Mesenchymal stem cell (in vitro differentiated cells and primary cell): ENCODE measurements at regions not wholly inside any gene's neighbourhood (a gene's known extent, or its start where the extent isn't known, plus 50 kb on each side); places are given as distances from the start of the nearest gene placed in this dataset.

Source experiments
- DNase-seq: peaks from one replicate; pipeline ENCODE4 v3.0.0-alpha.2; 2013
- H2AFZ ChIP-seq: one replicate; pipeline ENCODE4 v1.6.1; 2013; ENCODE audit warnings: low read depth, mild to moderate bottlenecking, control low read depth, inconsistent platforms, low read length, moderate library complexity
- H2AK5ac ChIP-seq: 2 replicates; pipeline ENCODE4 v1.6.1; 2013; ENCODE audit warnings: low read length, moderate library complexity, mild to moderate bottlenecking, inconsistent platforms; ENCODE audit not compliant: severe bottlenecking
- H2BK120ac ChIP-seq: one replicate; pipeline ENCODE4 v1.6.1; 2013; ENCODE audit warnings: low read depth, mild to moderate bottlenecking, inconsistent platforms, low read length, moderate library complexity
- H2BK12ac ChIP-seq, 2 experiments: one replicate each; pipeline ENCODE4 v1.6.1; 2013; ENCODE audit warnings: inconsistent platforms in 2 of 2, low read length in 2 of 2, mild to moderate bottlenecking in 2 of 2, moderate library complexity in 2 of 2, control low read depth in 1 of 2
- H2BK15ac ChIP-seq: one replicate; pipeline ENCODE4 v1.6.1; 2013; ENCODE audit warnings: mild to moderate bottlenecking, low read depth, inconsistent platforms; ENCODE audit not compliant: poor library complexity, severe bottlenecking
- H2BK5ac ChIP-seq: 2 replicates; pipeline ENCODE4 v1.6.1; 2013; ENCODE audit warnings: low read depth, mild to moderate bottlenecking, low read length, control low read depth, inconsistent platforms; ENCODE audit not compliant: poor library complexity, severe bottlenecking
- H3K14ac ChIP-seq, 2 experiments: one replicate each; pipeline ENCODE4 v1.6.1; 2013; ENCODE audit warnings: inconsistent platforms in 2 of 2, low read length in 2 of 2, control low read depth in 1 of 2, mild to moderate bottlenecking in 1 of 2, moderate library complexity in 1 of 2
- H3K18ac ChIP-seq, 2 experiments: one replicate each; pipeline ENCODE4 v1.6.1; 2013; ENCODE audit warnings: inconsistent platforms in 2 of 2, low read length in 2 of 2, control low read depth in 1 of 2, low read depth in 1 of 2, mild to moderate bottlenecking in 1 of 2
- H3K23ac ChIP-seq, 2 experiments: one replicate each; pipeline ENCODE4 v1.6.1; 2013; ENCODE audit warnings: inconsistent platforms in 2 of 2, low read length in 2 of 2, mild to moderate bottlenecking in 2 of 2, moderate library complexity in 2 of 2, control low read depth in 1 of 2
- H3K27ac ChIP-seq: 2 replicates; pipeline ENCODE4 v1.5.1; 2013; ENCODE audit warnings: mild to moderate bottlenecking, moderate library complexity, low read length, control low read depth, inconsistent platforms; ENCODE audit not compliant: poor library complexity, severe bottlenecking
- H3K27me3 ChIP-seq, 2 experiments: 2 replicates each; pipeline versions ENCODE4 v1.6.1 to v1.7.0; 2013; ENCODE audit warnings: low read length in 2 of 2, mild to moderate bottlenecking in 2 of 2, moderate library complexity in 2 of 2, control low read depth in 1 of 2, inconsistent platforms in 1 of 2; ENCODE audit not compliant: control insufficient read depth in 1 of 2, insufficient read depth in 1 of 2
- H3K36me3 ChIP-seq, 2 experiments: 2 replicates each; pipeline versions ENCODE4 v1.6.1 to v1.7.0; 2013; ENCODE audit warnings: low read length in 2 of 2, control low read depth in 1 of 2, inconsistent platforms in 1 of 2, low read depth in 1 of 2, mild to moderate bottlenecking in 1 of 2; ENCODE audit not compliant: insufficient read depth in 2 of 2, control insufficient read depth in 1 of 2
- H3K4ac ChIP-seq, 2 experiments: one replicate each; pipeline ENCODE4 v1.6.1; 2013; ENCODE audit warnings: inconsistent platforms in 2 of 2, low read length in 2 of 2, mild to moderate bottlenecking in 2 of 2, moderate library complexity in 2 of 2, control low read depth in 1 of 2, low read depth in 1 of 2
- H3K4me1 ChIP-seq: 2 replicates; pipeline ENCODE4 v1.6.1; 2013; ENCODE audit warnings: low read depth, low read length, control low read depth; ENCODE audit not compliant: control insufficient read depth, insufficient read depth
- H3K4me2 ChIP-seq: 2 replicates; pipeline ENCODE4 v1.6.1; 2013; ENCODE audit warnings: low read length, mild to moderate bottlenecking, inconsistent platforms; ENCODE audit not compliant: poor library complexity, severe bottlenecking
- H3K4me3 ChIP-seq, 2 experiments: 2 replicates each; pipeline versions ENCODE4 v1.5.1 to v1.7.0; 2013; ENCODE audit warnings: low read length in 2 of 2, mild to moderate bottlenecking in 2 of 2, control low read depth in 1 of 2, low read depth in 1 of 2; ENCODE audit not compliant: insufficient read depth in 1 of 2
- H3K79me1 ChIP-seq: replicated peaks from 2 replicates; pipeline ENCODE4 v1.6.1; 2013; ENCODE audit warnings: mild to moderate bottlenecking, control low read depth, low read length, inconsistent platforms; ENCODE audit not compliant: poor library complexity, severe bottlenecking
- H3K9ac ChIP-seq: 2 replicates; pipeline ENCODE4 v1.7.0; 2013; ENCODE audit warnings: mild to moderate bottlenecking, low read length, moderate library complexity
- H3K9me3 ChIP-seq: 2 replicates; pipeline ENCODE4 v1.7.0; 2013; ENCODE audit warnings: mild to moderate bottlenecking, low read length; ENCODE audit not compliant: control insufficient read depth
- H4K8ac ChIP-seq: one replicate; pipeline ENCODE4 v1.6.1; 2013; ENCODE audit warnings: inconsistent platforms, mild to moderate bottlenecking, low read length, moderate library complexity
- H4K91ac ChIP-seq: one replicate; pipeline ENCODE4 v1.6.1; 2013; ENCODE audit warnings: mild to moderate bottlenecking, low read length, inconsistent platforms
- WGBS: methylation state at CpG from one replicate; pipeline ENCODE4 v1.1.7; 2013; ENCODE audit warnings: mixed read lengths; 5-methylcytosine and 5-hydroxymethylcytosine counted together

DNA sequence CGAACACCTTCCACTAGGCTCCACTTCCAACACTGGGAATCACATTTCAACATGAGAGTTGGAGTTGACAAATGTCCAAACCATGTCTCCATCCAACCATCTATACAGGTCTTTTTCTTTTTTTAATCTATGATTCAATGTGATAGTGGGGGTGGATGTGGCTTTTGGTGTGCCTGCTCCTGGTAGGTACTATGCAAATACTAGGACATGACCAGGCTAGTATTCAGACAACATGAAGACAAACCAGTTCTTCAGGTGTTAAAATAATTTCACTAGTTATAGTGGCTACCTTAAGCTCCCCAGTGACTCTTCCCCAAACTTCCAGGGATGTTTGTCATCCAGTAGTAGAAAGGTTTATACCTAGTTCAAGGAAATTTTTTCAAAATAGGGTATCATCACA lies 387.5 kb downstream of the CDH2 start:
- no peak overlapping the region for H2BK15ac ChIP-seq
- no peak overlapping the region for H3K23ac ChIP-seq
- no peak for DNase-seq
- H2BK120ac ChIP-seq: no peak overlapping the region
- H3K9me3 ChIP-seq: no peaks in the 10 kb centered on the region
- H2AFZ ChIP-seq: no peak overlapping the region
- H3K4me2 ChIP-seq: no peak overlapping the region
- H3K79me1 ChIP-seq: no peaks in the 10 kb centered on the region
- H3K27ac ChIP-seq: no peak overlapping the region
- H2BK5ac ChIP-seq: no peak overlapping the region
- no peak overlapping the region for H3K18ac ChIP-seq
- H4K91ac ChIP-seq: no peak overlapping the region
- no peak overlapping the region for H3K14ac ChIP-seq
- no peak overlapping the region for H3K4me3 ChIP-seq
- H3K4me1 ChIP-seq: no peaks in the 10 kb centered on the region
- no peaks in the 10 kb centered on the region for H3K36me3 ChIP-seq
- H3K4ac ChIP-seq: no peak overlapping the region
- no peak overlapping the region for H3K9ac ChIP-seq
- H4K8ac ChIP-seq: no peak overlapping the region
- no peak overlapping the region for H2AK5ac ChIP-seq
- H2BK12ac ChIP-seq: no peak overlapping the region
- 83% methylated on average over 1 of the region's 1 CpG for WGBS
- H3K27me3 ChIP-seq: peaks cover 0 to 3% of the 10 kb centered on the region in 2 experiments

DNA sequence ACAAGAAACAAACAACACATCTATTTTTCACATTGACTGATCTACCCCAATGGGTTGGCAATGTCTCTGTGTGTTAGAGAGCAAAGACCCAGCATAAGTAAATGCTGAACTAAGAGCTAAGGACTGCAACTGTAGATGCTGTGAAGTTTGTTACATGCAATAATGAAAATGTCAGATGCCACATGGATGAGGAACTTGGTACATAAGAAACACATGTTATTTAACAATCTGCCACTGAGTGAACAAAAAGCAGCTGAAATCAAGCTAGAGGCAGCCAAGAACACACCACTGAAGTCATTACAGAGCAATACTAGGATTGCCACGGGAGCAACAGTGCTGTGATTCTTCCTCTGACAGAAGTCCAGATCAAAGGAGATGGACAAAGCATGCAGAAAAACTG lies 389.4 kb downstream of the CDH2 start:
- no peaks in the 10 kb centered on the region for H3K4me1 ChIP-seq
- no peak overlapping the region for H3K14ac ChIP-seq
- H2AFZ ChIP-seq: no peak overlapping the region
- H3K18ac ChIP-seq: no peak overlapping the region
- H3K79me1 ChIP-seq: no peaks in the 10 kb centered on the region
- H2BK5ac ChIP-seq: no peak overlapping the region
- H2BK120ac ChIP-seq: no peak overlapping the region
- H3K4ac ChIP-seq: no peak overlapping the region
- H3K9me3 ChIP-seq: no peaks in the 10 kb centered on the region
- H3K9ac ChIP-seq: no peak overlapping the region
- no peak overlapping the region for H4K8ac ChIP-seq
- H3K23ac ChIP-seq: no peak overlapping the region
- DNase-seq: no peak
- H3K4me2 ChIP-seq: no peak overlapping the region
- H2BK15ac ChIP-seq: no peak overlapping the region
- no peak overlapping the region for H2AK5ac ChIP-seq
- no peak overlapping the region for H3K4me3 ChIP-seq
- H3K27me3 ChIP-seq: peaks cover 0 to 3% of the 10 kb centered on the region in 2 experiments
- 43% methylated on average over 1 of the region's 1 CpG for WGBS
- no peak overlapping the region for H3K27ac ChIP-seq
- no peak overlapping the region for H4K91ac ChIP-seq
- no peaks in the 10 kb centered on the region for H3K36me3 ChIP-seq
- H2BK12ac ChIP-seq: no peak overlapping the region

DNA sequence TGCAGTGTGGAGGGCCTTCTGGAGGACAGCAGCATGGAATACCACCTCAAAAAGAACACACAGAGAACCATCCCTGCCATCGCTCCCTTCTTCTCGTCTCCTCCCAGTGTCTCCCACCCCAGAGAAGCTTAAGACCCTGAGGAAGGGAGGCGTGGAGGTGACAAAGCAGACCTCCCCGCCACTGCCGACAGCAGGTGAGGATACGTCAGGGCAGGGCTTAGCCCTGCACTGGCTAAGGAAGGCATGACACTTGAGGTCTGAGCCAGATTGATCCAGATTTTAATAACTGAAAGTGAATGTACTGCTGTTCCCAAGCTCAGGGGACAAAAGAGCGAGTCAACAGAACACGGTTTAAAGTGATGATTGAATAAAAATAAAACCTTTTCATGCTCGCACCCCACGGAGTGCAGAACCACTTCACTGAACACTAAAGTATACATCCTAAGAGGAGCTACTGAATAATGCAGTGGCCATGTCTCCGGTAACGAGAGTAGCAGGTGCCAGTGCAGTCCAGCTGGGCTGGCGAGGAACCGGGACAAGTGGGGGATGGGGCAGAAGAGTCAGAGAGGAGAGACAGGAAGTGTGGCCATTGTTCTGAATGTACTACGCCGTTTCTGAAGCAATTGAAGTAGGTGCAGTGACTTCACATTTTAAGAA lies 391.0 kb downstream of the CDH2 start:
- H3K9me3 ChIP-seq: no peaks in the 10 kb centered on the region
- H3K4ac ChIP-seq: no peak overlapping the region
- H3K79me1 ChIP-seq: no peaks in the 10 kb centered on the region
- H3K23ac ChIP-seq: no peak overlapping the region
- H3K14ac ChIP-seq: no peak overlapping the region
- H3K27me3 ChIP-seq: peaks cover 0 to 3% of the 10 kb centered on the region in 2 experiments
- no peak overlapping the region for H3K9ac ChIP-seq
- 95% methylated on average over 16 of the region's 16 CpGs for WGBS
- no peak overlapping the region for H3K4me2 ChIP-seq
- no peaks in the 10 kb centered on the region for H3K4me1 ChIP-seq
- H3K4me3 ChIP-seq: no peak overlapping the region
- no peak overlapping the region for H2BK120ac ChIP-seq
- no peak overlapping the region for H3K27ac ChIP-seq
- no peak overlapping the region for H3K18ac ChIP-seq
- H2BK15ac ChIP-seq: no peak overlapping the region
- H2BK12ac ChIP-seq: no peak overlapping the region
- H4K91ac ChIP-seq: no peak overlapping the region
- no peak overlapping the region for H2AK5ac ChIP-seq
- H2AFZ ChIP-seq: no peak overlapping the region
- no peak overlapping the region for H2BK5ac ChIP-seq
- no peaks in the 10 kb centered on the region for H3K36me3 ChIP-seq
- no peak for DNase-seq
- no peak overlapping the region for H4K8ac ChIP-seq

DNA sequence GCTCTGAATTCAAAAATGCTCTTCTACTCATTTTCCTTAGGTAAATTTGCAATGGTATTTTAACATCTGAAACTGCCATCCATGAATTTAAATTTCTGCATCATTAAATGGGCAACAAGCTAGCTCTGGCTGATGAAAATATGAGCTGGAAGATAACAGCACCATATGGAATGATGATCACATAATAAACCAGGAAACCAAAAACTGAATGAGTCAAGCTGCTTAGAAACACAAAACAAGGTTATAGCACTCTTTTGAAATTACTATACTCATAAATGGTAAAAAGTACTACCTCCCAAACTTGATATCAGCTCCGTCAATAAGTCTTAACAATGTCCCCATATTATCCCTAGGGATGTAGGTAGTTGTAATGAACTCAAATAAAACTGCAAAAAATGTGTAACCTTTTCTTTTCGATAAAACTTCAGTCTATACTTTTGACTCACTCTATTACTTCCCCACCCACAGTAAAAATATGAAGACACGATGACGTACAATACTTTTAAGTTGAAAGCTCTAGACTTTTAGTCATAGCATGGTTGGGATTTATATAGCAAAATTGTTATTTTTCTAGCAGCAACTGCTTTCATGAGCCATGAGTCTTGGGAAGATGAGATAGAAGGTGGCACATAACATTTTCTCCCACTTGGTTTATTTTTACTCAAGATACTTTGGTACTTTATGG lies 396.7 kb downstream of the CDH2 start:
- Histone ChIP-seq H2BK120ac (no peak overlapping the region), H4K8ac (no peak overlapping the region), H2AK5ac (no peak overlapping the region), H4K91ac (no peak overlapping the region), H3K14ac (no peak overlapping the region), H2BK15ac (no peak overlapping the region), H3K79me1 (no peaks in the 10 kb centered on the region), H3K4me3 (no peak overlapping the region), H3K4me2 (no peak overlapping the region), H3K9me3 (no peaks in the 10 kb centered on the region), H3K4me1 (no peaks in the 10 kb centered on the region), H3K27ac (no peak overlapping the region), H2AFZ (no peak overlapping the region), H3K27me3 (no peaks in the 10 kb centered on the region), H3K23ac (no peak overlapping the region), H3K4ac (no peak overlapping the region), H2BK12ac (no peak overlapping the region), H3K9ac (no peak overlapping the region), H2BK5ac (no peak overlapping the region), H3K36me3 (no peaks in the 10 kb centered on the region), H3K18ac (no peak overlapping the region)
- no peak for DNase-seq
- WGBS: no CpG with 5 or more reads among the region's 4 CpGs
